K562 (cell line): ENCODE measurements at regions not wholly inside any gene's neighbourhood (a gene's known extent, or its start where the extent isn't known, plus 50 kb on each side); places are given as distances from the start of the nearest gene placed in this dataset.

ENCODE experiments used
- ATAC-seq: fragments of 200-7000 bp; cut with Tn5 transposase; 3 replicates; pipeline ENCODE4 v1.9.1; 2020; ENCODE audit warnings: moderate library complexity
- BruUV-seq: library from RNA; stranded (reverse); fragments of 400-500 nt; replicated peaks from 2 replicates; lab custom pipeline; 2021; lab: Mats Ljungman, UMichigan
- CTCF ChIA-PET: fragments of 300-600 bp; formaldehyde crosslinking; extraction: SDS; loops from one replicate; lab custom pipeline; 2021; ENCODE audit warnings: low intra/inter-chr PET ratio; lab: Yijun Ruan, JAX
- POLR2A ChIA-PET: fragments of 300-600, 350-650 bp; sonication (Branson Sonifier 250); formaldehyde crosslinking; extraction: SDS; loops from one replicate; lab custom pipeline; 2021; ENCODE audit warnings: antibody characterized with exemption, inconsistent platforms; lab: Yijun Ruan, JAX
- DNase-seq, 4 experiments: peaks; one replicate each; pipeline versions ENCODE4 v3.0.0 to v3.0.0-alpha.2; 2011 to 2018; ENCODE audit warnings: low spot score in 3 of 4, mixed read lengths in 3 of 4; ENCODE audit errors: extremely low read depth in 1 of 4
- FAIRE-seq: peaks from 2 replicates; lab custom pipeline; 2011; peaks lifted over from hg19 to GRCh38; lab: Jason Lieb, UNC
- H2AFZ ChIP-seq: 2 replicates; pipeline ENCODE4 v1.6.0; 2011; ENCODE audit warnings: low read depth, low read length, control low read depth, inconsistent platforms
- H3K27ac ChIP-seq: fragments of 200-600 bp; 3 replicates; pipeline ENCODE4 v1.8.0; 2011; ENCODE audit warnings: low read depth, mild to moderate bottlenecking, control low read depth, inconsistent platforms, low read length, moderate library complexity, mixed read lengths; ENCODE audit errors: extremely low read depth
- H3K27me3 ChIP-seq, 2 experiments: fragments of 300-600 bp in 1 of 2; 2 replicates in 1 of 2; 3 replicates in 1 of 2; pipeline versions ENCODE4 v1.6.0 to v1.8.0; 2011; ENCODE audit warnings: inconsistent platforms in 2 of 2, low read length in 2 of 2, mild to moderate bottlenecking in 1 of 2, mixed read lengths in 1 of 2, moderate library complexity in 1 of 2; ENCODE audit not compliant: control insufficient read depth in 2 of 2, insufficient read depth in 2 of 2
- H3K36me3 ChIP-seq: fragments of 300-600 bp; 3 replicates; pipeline ENCODE4 v1.8.0; 2011; ENCODE audit warnings: mild to moderate bottlenecking, low read length, inconsistent platforms; ENCODE audit not compliant: control insufficient read depth, insufficient read depth
- H3K4me1 ChIP-seq, 2 experiments: fragments of 200-600 bp in 1 of 2; replicated peaks in 1 of 2; 2 replicates in 1 of 2; 3 replicates in 1 of 2; pipeline versions ENCODE4 v1.5.1 to v1.8.0; 2011; ENCODE audit warnings: inconsistent platforms in 2 of 2, low read length in 2 of 2, mild to moderate bottlenecking in 1 of 2, mixed read lengths in 1 of 2, moderate library complexity in 1 of 2; ENCODE audit not compliant: control insufficient read depth in 2 of 2, insufficient read depth in 2 of 2
- H3K4me2 ChIP-seq: 2 replicates; pipeline ENCODE4 v1.6.1; 2011; ENCODE audit warnings: low read length, control low read depth, inconsistent platforms, mixed read lengths; ENCODE audit not compliant: insufficient read depth
- H3K4me3 ChIP-seq: fragments of 200-600 bp; sonication (generic), shearing (Covaris generic); 2 replicates; pipeline ENCODE4 v1.5.1; 2016; ENCODE audit warnings: control low read depth, inconsistent platforms
- H3K79me2 ChIP-seq: fragments of 200-600 bp; 3 replicates; pipeline ENCODE4 v1.8.0; 2011; ENCODE audit warnings: low read length, inconsistent platforms; ENCODE audit not compliant: control insufficient read depth, insufficient read depth
- H3K9ac ChIP-seq, 2 experiments: 2 replicates each; pipeline versions ENCODE4 v1.6.0 to v1.6.1; 2011; ENCODE audit warnings: low read depth in 2 of 2, low read length in 2 of 2, control low read depth in 1 of 2, inconsistent platforms in 1 of 2, mild to moderate bottlenecking in 1 of 2, mixed read lengths in 1 of 2; ENCODE audit not compliant: insufficient read depth in 1 of 2
- H3K9me1 ChIP-seq: one replicate; pipeline ENCODE4 v1.6.0; 2011; ENCODE audit warnings: inconsistent platforms, mild to moderate bottlenecking, low read length, moderate library complexity; ENCODE audit not compliant: control insufficient read depth, insufficient read depth
- H3K9me3 ChIP-seq: replicated peaks from 2 replicates; pipeline ENCODE4 v1.5.1; 2011; ENCODE audit warnings: low read depth, low read length, inconsistent platforms; ENCODE audit not compliant: control insufficient read depth, insufficient read depth
- H4K20me1 ChIP-seq: replicated peaks from 2 replicates; pipeline ENCODE4 v1.6.1; 2011; ENCODE audit warnings: low read length, inconsistent platforms, mixed read lengths; ENCODE audit not compliant: control insufficient read depth, insufficient read depth
- ELF2 ChIP-seq: fragments of 250-450 bp; sonication (Bioruptor Pico); IDR thresholded peaks from 2 replicates; pipeline ENCODE4 v1.5.0; 2021; ENCODE audit warnings: mild to moderate bottlenecking
- ETV5 ChIP-seq: sonication (generic); formaldehyde crosslinking; IDR thresholded peaks from 2 replicates; pipeline ENCODE4 v1.4.0; 2020; ENCODE audit warnings: low read depth, mild to moderate bottlenecking, missing genetic modification reagents
- JUNB ChIP-seq: fragments of 450-650 bp; formaldehyde crosslinking; conservative IDR thresholded peaks from 2 replicates; pipeline ENCODE4 v1.4.0; 2020; ENCODE audit warnings: mild to moderate bottlenecking
- MTA2 ChIP-seq: fragments of 450-650 bp; IDR thresholded peaks from 2 replicates; pipeline ENCODE4 v1.6.1; 2016; ENCODE audit warnings: low read depth
- NFRKB ChIP-seq: fragments of 450-650 bp; IDR thresholded peaks from 2 replicates; pipeline ENCODE4 v1.6.1; 2016; ENCODE audit warnings: low read depth
- POLR2G ChIP-seq: fragments of 200-400 bp; formaldehyde crosslinking; IDR thresholded peaks from 2 replicates; pipeline ENCODE4 v1.6.1; 2017; ENCODE audit warnings: low read depth, mild to moderate bottlenecking, antibody characterized with exemption, low read length, moderate library complexity
- POLR3G ChIP-seq: IDR thresholded peaks from 2 replicates; pipeline ENCODE4 v1.6.1; 2011; ENCODE audit not compliant: insufficient read length, insufficient replicate concordance; ENCODE audit errors: extremely low read depth
- SLC30A9 ChIP-seq: fragments of 250-450 bp; sonication (Bioruptor Pico); IDR thresholded peaks from 2 replicates; pipeline ENCODE4 v1.8.0; 2022; ENCODE audit warnings: mild to moderate bottlenecking, moderate library complexity
- SMARCA4 ChIP-seq: fragments of 450-650 bp; IDR thresholded peaks from 2 replicates; pipeline ENCODE4 v1.6.1; 2016
- SREBF2 ChIP-seq: sonication (generic); formaldehyde crosslinking; IDR thresholded peaks from 2 replicates; pipeline ENCODE4 v1.4.0; 2020; ENCODE audit warnings: mild to moderate bottlenecking, missing genetic modification reagents
- TAF1 ChIP-seq: IDR thresholded peaks from 2 replicates; pipeline ENCODE4 v1.6.1; 2011; ENCODE audit warnings: mild to moderate bottlenecking, low read length, moderate library complexity; ENCODE audit not compliant: insufficient read depth, control insufficient read depth, severe bottlenecking; ENCODE audit errors: extremely low read depth
- TFAM ChIP-seq: fragments of 250-450 bp; sonication (Bioruptor Pico); conservative IDR thresholded peaks from 2 replicates; pipeline ENCODE4 v1.5.0; 2021; ENCODE audit warnings: mild to moderate bottlenecking, moderate library complexity
- TGIF2 ChIP-seq: sonication (generic); formaldehyde crosslinking; IDR thresholded peaks from 2 replicates; pipeline ENCODE4 v1.8.1; 2022; ENCODE audit warnings: mild to moderate bottlenecking, missing genetic modification reagents, moderate library complexity
- ZNF121 ChIP-seq: sonication (generic); formaldehyde crosslinking; conservative IDR thresholded peaks from 2 replicates; pipeline ENCODE4 v1.8.0; 2022; ENCODE audit warnings: missing genetic modification reagents
- ZNF324 ChIP-seq: fragments of 250-450 bp; sonication (Bioruptor Pico); IDR thresholded peaks from 2 replicates; pipeline ENCODE4 v1.4.0; 2020; ENCODE audit warnings: mild to moderate bottlenecking
- WGBS: fragments of 100-300 bp; shearing (Covaris generic); methylation state at CpG from one replicate; pipeline ENCODE4 v1.1.6; 2016; ENCODE audit warnings: low coverage, mixed read lengths; ENCODE audit not compliant: insufficient coverage; ENCODE audit errors: missing lambda C conversion rate; 5-methylcytosine and 5-hydroxymethylcytosine counted together
- in situ Hi-C: fragments of 300-500 bp; cut with MboI; formaldehyde crosslinking; loops from 4 replicates; pipeline ENCODE4 v1.15.0; 2018; ENCODE audit warnings: inconsistent platforms, mixed read lengths
- intact Hi-C: fragments of 100-400 bp; cut with micrococcal nuclease; formaldehyde crosslinking; loops from 2 replicates; pipeline ENCODE4 v1.14.2; 2022
- TF ChIP-seq, protein P1 (sequence below), 2 experiments: fragments of 450-650 bp; formaldehyde crosslinking in 1 of 2; IDR thresholded peaks; 2 replicates each; pipeline versions ENCODE4 v1.4.0 to v1.6.1; 2014 to 2020; ENCODE audit warnings: mild to moderate bottlenecking in 2 of 2, borderline replicate concordance in 1 of 2, low read depth in 1 of 2

DNA sequence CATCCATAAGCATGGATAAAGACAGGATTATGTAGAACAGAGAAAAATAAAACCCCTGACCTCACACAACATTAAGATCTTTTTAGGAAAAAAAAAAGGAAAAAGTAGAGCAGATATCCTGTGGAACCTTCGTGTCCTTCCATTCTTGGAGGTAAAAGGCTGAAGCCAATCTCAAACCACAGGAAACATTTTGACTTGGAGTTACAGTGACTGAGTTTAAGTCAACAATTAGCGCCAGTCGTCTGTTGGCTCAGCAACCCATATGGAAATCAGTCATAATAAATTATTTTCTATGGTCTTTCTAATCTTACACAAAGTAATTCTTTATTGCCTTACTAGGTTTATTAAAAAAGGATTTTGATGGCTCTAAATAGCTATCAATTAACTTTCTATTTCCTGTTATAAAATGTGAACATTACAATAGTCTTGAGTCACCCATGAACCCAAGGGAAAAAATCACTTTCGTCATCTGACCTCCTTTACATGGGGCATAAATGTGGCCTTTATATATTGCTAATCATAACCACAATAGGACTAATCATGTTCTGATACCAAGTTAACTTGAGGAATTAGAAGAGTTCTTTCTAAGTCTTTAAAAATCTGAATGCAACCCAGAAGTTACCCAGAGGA, 592.9 kb downstream of the TFAP2B start:
- intact Hi-C loops (no loop called here), in situ Hi-C loops (no loop called here)
- H3K79me2 ChIP-seq = no peaks in the 10 kb centered on the region
- 0% methylated on average over 4 of the region's 4 CpGs for WGBS
- ChIA-PET POLR2A (no interaction called here), CTCF (no interaction called here)
- no peaks in the 10 kb centered on the region; the same call in none of the 2 replicates for H3K9me3 ChIP-seq
- H2AFZ ChIP-seq = no peak overlapping the region
- no peak overlapping the region for H3K9ac ChIP-seq
- no peak overlapping the region for H3K4me2 ChIP-seq
- DNase-seq (no peak), ATAC-seq (no peak), FAIRE-seq (no peak)
- no TSS peak for BruUV-seq
- H3K9me1 ChIP-seq = no peaks in the 10 kb centered on the region
- no peaks in the 10 kb centered on the region for H4K20me1 ChIP-seq
- no peaks in the 10 kb centered on the region for H3K36me3 ChIP-seq
- TF ChIP-seq POLR2G (no peak), ZNF324 (CRISPR knock-in tag) (no peak), SMARCA4 (no peak), NFRKB (no peak), TGIF2 (CRISPR knock-in tag) (no peak), JUNB (CRISPR knock-in tag) (no peak), ETV5 (CRISPR knock-in tag) (no peak), POLR3G (no peak), TAF1 (no peak), SREBF2 (CRISPR knock-in tag) (no peak), ELF2 (CRISPR knock-in tag) (no peak), ZNF121 (CRISPR knock-in tag) (no peak), SLC30A9 (no peak), MTA2 (no peak), TFAM (CRISPR knock-in tag) (no peak)
- TF ChIP-seq, protein P1, sequence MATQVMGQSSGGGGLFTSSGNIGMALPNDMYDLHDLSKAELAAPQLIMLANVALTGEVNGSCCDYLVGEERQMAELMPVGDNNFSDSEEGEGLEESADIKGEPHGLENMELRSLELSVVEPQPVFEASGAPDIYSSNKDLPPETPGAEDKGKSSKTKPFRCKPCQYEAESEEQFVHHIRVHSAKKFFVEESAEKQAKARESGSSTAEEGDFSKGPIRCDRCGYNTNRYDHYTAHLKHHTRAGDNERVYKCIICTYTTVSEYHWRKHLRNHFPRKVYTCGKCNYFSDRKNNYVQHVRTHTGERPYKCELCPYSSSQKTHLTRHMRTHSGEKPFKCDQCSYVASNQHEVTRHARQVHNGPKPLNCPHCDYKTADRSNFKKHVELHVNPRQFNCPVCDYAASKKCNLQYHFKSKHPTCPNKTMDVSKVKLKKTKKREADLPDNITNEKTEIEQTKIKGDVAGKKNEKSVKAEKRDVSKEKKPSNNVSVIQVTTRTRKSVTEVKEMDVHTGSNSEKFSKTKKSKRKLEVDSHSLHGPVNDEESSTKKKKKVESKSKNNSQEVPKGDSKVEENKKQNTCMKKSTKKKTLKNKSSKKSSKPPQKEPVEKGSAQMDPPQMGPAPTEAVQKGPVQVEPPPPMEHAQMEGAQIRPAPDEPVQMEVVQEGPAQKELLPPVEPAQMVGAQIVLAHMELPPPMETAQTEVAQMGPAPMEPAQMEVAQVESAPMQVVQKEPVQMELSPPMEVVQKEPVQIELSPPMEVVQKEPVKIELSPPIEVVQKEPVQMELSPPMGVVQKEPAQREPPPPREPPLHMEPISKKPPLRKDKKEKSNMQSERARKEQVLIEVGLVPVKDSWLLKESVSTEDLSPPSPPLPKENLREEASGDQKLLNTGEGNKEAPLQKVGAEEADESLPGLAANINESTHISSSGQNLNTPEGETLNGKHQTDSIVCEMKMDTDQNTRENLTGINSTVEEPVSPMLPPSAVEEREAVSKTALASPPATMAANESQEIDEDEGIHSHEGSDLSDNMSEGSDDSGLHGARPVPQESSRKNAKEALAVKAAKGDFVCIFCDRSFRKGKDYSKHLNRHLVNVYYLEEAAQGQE (IDR thresholded peaks at IDR 0.05; ENCODE audit: borderline replicate concordance) = no peak
- TF ChIP-seq, protein P1 (CRISPR knock-in tag; IDR thresholded peaks at IDR 0.05; ENCODE audit: low read depth) = no peak
- no peaks in the 10 kb centered on the region for H3K27me3 ChIP-seq
- peaks cover 0 to 3% of the 10 kb centered on the region in 2 experiments; a peak in 1 of 5 replicates for H3K4me1 ChIP-seq
- H3K4me3 ChIP-seq = no peak overlapping the region
- H3K27ac ChIP-seq = no peak overlapping the region
